ENCODE measurements at regions not wholly inside any gene's neighbourhood (a gene's known extent, or its start where the extent isn't known, plus 50 kb on each side); places are given as distances from the start of the nearest gene placed in this dataset.

DNA sequence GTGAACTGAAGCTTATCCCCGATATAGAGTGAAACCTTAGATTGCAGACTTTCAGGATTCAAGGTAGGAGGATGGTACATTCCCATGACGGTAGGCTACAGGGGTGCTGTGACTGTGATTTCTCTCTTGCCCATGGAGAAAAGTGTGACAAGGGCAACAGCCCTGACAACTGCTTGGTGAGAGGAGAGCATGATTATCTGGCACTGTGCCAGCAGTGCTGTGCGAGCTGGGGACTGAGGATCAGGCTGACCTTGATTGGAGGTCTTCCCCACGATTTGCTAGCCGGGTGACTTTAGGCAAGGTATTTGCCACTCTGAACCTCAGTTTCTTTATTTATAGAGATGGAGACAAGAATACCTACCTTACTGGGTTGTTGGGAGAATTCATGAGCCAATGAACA, 229.5 kb downstream of the PTEN start:
- TF ChIP-seq, protein P1, sequence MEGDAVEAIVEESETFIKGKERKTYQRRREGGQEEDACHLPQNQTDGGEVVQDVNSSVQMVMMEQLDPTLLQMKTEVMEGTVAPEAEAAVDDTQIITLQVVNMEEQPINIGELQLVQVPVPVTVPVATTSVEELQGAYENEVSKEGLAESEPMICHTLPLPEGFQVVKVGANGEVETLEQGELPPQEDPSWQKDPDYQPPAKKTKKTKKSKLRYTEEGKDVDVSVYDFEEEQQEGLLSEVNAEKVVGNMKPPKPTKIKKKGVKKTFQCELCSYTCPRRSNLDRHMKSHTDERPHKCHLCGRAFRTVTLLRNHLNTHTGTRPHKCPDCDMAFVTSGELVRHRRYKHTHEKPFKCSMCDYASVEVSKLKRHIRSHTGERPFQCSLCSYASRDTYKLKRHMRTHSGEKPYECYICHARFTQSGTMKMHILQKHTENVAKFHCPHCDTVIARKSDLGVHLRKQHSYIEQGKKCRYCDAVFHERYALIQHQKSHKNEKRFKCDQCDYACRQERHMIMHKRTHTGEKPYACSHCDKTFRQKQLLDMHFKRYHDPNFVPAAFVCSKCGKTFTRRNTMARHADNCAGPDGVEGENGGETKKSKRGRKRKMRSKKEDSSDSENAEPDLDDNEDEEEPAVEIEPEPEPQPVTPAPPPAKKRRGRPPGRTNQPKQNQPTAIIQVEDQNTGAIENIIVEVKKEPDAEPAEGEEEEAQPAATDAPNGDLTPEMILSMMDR (IDR thresholded peaks at IDR 0.05; ENCODE audit: low read depth, low read length, missing control alignments): no peak
- no peak overlapping the region for H3K4me3 ChIP-seq (ENCODE audit: low read depth, low read length)
- no peak for DNase-seq (ENCODE audit: low read depth)
- in situ Hi-C loops (cut with HindIII; ENCODE audit: low sequenced_read_pairs): no loop called here

DNA sequence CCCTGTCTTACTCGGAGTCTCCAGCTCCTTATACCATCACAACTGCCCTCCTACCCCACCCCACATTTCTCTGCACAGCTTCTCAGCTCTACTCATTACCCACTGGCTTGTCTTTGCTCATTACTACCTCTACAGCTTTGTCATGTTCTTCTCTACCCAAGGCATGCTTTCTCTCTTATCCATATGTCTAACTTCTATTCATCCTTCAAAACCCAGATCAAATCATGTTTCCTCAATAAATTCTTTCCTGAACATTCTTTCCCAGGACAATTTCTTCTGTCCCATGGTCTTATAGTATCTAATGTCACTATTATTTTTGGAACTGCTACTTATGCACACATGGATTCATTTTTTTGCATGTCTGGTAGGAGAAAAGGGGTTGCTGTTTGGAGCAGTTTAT, 231.4 kb downstream of the PTEN start:
- H3K4me3 ChIP-seq (ENCODE audit: low read depth, low read length): no peak overlapping the region
- in situ Hi-C loops (cut with HindIII; ENCODE audit: low sequenced_read_pairs): loop anchor here (5.0 kb wide), 1 partner anchor 47 kb away; no protein-coding TSS in a partner anchor
- TF ChIP-seq, protein P1 (IDR thresholded peaks at IDR 0.05; ENCODE audit: low read depth, low read length, missing control alignments): no peak
- no peak for DNase-seq (ENCODE audit: low read depth)

DNA sequence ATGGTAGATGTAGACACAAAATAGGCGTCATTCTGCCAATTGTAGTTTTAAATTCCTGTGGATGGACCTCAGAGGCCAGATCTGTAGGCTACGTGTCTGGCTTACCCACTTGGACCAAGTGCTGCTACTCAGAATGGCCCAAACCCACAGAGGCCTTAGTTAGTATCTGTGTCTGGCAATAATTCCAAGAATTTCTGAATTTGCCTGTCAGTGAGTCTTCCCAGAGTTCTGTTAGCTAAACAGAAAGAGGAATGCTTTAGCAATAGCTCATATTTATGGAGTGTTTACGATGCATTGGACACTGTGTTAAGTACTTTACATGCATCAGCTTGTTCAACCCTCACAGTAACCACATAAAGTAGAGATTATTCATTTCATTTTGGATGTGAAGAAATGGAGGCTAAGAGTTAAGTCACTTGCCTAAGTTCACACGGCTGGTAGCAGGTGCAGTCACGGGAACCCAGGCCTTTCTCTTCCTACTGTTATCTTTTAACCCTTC, 231.8 kb downstream of the PTEN start:
- no peak overlapping the region for H3K4me3 ChIP-seq (ENCODE audit: low read depth, low read length)
- DNase-seq (ENCODE audit: low read depth): no peak
- TF ChIP-seq, protein P1 (IDR thresholded peaks at IDR 0.05; ENCODE audit: low read depth, low read length, missing control alignments): no peak
- in situ Hi-C loops (cut with HindIII; ENCODE audit: low sequenced_read_pairs): loop anchor here (5.0 kb wide), 1 partner anchor 48 kb away; no protein-coding TSS in a partner anchor

DNA sequence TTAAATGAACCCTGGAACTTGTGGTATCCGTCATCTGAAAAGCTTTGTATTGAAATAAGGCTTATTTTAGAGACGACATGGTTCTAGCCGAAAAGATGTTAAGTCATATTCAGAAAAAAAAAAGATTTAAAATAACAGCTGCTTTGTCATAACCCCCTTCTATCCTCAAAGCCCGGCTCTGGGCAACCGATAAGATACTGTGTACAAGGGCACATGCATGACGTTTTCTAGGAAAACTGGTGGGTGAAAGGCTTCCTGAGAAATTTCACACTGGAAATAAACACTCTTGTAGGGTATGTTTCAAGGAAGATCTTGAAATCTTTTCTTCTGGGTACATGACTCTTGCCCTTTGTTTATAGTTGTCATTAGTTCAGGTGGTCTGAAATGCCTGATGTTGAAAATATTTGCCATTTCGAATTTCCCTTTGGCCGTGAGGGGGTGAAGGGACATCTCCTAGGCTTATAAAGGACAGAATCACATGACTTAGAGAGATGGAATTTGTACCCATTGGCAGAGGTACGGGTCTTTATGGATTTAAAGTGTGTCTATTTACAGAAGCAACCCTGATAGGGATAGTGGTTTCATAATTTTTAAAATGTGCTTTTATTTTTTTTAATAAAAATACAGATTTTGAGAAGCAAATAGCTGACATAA, 232.5 kb downstream of the PTEN start:
- no peak overlapping the region for H3K4me3 ChIP-seq (ENCODE audit: low read depth, low read length)
- in situ Hi-C loops (cut with HindIII; ENCODE audit: low sequenced_read_pairs): loop anchor here (5.0 kb wide), 1 partner anchor 49 kb away; no protein-coding TSS in a partner anchor
- DNase-seq (ENCODE audit: low read depth): no peak
- TF ChIP-seq, protein P1 (IDR thresholded peaks at IDR 0.05; ENCODE audit: low read depth, low read length, missing control alignments): no peak

DNA sequence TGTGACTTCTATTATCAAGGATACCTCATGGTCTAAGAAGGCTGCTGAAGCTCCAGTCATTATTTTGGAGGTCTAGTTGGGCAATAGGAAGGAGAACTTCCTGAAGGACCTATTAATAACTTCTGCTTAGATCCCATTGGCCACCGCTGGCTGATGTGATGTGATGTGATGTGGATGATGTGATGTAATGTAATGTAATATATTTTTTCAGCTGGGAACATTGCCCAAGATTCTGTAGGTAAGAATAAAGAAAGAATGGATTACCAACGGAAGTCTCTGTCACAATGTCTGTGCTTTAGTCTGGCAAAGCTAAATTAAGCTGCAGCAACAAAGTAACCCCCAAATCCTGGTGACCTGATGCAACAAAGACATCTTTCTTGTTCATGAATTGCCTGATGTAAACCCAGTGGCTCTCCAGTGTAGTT, 233.7 kb downstream of the PTEN start:
- no peak overlapping the region for H3K4me3 ChIP-seq (ENCODE audit: low read depth, low read length)
- TF ChIP-seq, protein P1 (IDR thresholded peaks at IDR 0.05; ENCODE audit: low read depth, low read length, missing control alignments): no peak
- in situ Hi-C loops (cut with HindIII; ENCODE audit: low sequenced_read_pairs): loop anchor here (5.0 kb wide), 1 partner anchor 50 kb away; no protein-coding TSS in a partner anchor
- no peak for DNase-seq (ENCODE audit: low read depth)

DNA sequence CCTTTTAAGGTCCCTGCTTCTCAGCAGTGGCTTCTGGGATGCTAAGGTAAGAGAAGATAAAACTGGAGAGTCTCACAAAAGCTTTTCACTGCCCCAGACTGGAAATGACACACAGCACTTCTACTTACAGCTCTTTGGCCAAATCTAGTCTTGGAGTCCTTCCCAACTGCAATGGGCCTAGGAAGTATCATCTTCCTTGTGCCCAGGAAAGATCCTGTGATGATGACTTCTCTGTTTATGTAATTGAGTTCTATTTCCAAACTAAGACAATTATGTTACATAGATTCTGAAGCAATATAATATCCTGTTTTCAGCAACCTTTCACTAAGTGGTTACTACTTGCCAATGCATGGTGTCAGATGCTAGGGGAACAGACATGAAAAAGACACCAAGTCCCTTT, 234.1 kb downstream of the PTEN start:
- TF ChIP-seq, protein P1 (IDR thresholded peaks at IDR 0.05; ENCODE audit: low read depth, low read length, missing control alignments): no peak
- DNase-seq (ENCODE audit: low read depth): no peak
- in situ Hi-C loops (cut with HindIII; ENCODE audit: low sequenced_read_pairs): loop anchor here (5.0 kb wide), 1 partner anchor 50 kb away; no protein-coding TSS in a partner anchor
- H3K4me3 ChIP-seq (ENCODE audit: low read depth, low read length): no peak overlapping the region
